ENCODE measurements at regions not wholly inside any gene's neighbourhood (a gene's known extent, or its start where the extent isn't known, plus 50 kb on each side); places are given as distances from the start of the nearest gene placed in this dataset.

DNA sequence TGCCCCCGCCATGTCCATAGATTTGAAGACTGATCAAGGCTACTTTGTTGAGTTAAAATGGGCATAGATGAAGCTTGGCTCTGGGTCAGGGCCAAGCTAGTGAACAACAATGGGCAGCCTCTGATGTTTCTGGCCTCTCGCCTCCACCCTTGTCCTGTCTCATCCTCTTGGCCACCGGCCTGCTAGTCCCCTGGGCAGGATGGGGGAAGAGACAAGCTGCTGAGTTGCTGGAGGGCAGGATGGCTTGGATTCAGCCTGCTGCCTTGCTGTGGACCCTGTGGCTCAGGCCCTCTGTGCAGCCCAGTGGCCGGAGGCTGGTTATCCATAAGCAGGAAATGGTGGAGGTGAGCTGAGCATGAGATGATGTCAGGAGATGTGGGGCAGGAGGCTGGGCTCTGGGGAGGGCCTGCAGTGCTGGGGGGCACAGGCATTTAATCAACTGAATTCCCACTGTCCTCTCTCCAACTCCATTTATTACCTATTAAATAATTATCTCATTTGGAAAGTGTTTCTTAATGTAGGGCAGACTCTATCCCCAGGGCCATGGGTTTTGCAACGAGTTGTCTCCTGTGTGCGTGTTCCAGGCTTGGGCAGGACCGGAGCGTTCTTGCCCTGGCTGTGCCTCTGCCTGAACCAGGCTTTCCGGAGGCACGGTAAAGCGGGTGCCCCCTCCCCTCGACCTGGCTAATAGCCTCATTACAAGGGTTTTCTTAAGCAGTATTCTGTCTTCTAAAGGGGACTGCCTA is 122.9 kb downstream of the GLI2 start:
- Histone ChIP-seq H3K4me3 (no peak overlapping the region), H3K27ac (replicated peaks) (no peak overlapping the region), H3K4me1 (no peaks in the 10 kb centered on the region), H3K27me3 (ENCODE audit: low read depth) (peaks cover 6% of the 10 kb centered on the region), H3K36me3 (no peaks in the 10 kb centered on the region), H3K9me3 (replicated peaks) (no peaks in the 10 kb centered on the region)
- intact Hi-C loops (cut with micrococcal nuclease), result no loop called here
- DNase-seq, result no peak
- TF ChIP-seq, protein P1, sequence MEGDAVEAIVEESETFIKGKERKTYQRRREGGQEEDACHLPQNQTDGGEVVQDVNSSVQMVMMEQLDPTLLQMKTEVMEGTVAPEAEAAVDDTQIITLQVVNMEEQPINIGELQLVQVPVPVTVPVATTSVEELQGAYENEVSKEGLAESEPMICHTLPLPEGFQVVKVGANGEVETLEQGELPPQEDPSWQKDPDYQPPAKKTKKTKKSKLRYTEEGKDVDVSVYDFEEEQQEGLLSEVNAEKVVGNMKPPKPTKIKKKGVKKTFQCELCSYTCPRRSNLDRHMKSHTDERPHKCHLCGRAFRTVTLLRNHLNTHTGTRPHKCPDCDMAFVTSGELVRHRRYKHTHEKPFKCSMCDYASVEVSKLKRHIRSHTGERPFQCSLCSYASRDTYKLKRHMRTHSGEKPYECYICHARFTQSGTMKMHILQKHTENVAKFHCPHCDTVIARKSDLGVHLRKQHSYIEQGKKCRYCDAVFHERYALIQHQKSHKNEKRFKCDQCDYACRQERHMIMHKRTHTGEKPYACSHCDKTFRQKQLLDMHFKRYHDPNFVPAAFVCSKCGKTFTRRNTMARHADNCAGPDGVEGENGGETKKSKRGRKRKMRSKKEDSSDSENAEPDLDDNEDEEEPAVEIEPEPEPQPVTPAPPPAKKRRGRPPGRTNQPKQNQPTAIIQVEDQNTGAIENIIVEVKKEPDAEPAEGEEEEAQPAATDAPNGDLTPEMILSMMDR (IDR thresholded peaks at IDR 0.05; ENCODE audit: borderline replicate concordance), result no peak

DNA sequence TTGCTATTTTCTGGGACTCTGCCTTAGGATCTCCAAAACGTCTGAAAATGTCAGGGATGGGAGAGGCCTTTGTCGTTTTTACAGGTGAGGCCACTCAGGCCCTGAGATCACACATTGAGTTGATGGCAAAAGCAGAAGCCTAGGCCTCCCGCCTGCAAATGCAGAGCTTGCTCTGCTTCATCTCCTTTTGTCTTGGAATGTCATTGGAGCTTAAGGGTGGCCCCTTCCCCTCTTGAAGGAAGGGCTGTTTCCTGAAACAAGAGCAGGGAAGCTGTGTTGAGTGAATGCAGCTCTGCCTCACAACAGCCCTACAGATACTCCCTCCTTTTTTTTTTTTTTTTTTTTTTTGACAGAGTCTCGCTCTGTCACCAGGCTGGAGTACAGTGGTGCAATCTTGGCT is 123.5 kb downstream of the GLI2 start:
- no peaks in the 10 kb centered on the region for H3K36me3 ChIP-seq
- DNase-seq, result no peak
- H3K27ac ChIP-seq (replicated peaks), result no peak overlapping the region
- H3K9me3 ChIP-seq (replicated peaks), result no peaks in the 10 kb centered on the region
- no peaks in the 10 kb centered on the region for H3K4me1 ChIP-seq
- no peak overlapping the region for H3K4me3 ChIP-seq
- H3K27me3 ChIP-seq (ENCODE audit: low read depth), result peaks cover 6% of the 10 kb centered on the region
- intact Hi-C loops (cut with micrococcal nuclease), result no loop called here
- TF ChIP-seq, protein P1 (IDR thresholded peaks at IDR 0.05; ENCODE audit: borderline replicate concordance), result no peak

DNA sequence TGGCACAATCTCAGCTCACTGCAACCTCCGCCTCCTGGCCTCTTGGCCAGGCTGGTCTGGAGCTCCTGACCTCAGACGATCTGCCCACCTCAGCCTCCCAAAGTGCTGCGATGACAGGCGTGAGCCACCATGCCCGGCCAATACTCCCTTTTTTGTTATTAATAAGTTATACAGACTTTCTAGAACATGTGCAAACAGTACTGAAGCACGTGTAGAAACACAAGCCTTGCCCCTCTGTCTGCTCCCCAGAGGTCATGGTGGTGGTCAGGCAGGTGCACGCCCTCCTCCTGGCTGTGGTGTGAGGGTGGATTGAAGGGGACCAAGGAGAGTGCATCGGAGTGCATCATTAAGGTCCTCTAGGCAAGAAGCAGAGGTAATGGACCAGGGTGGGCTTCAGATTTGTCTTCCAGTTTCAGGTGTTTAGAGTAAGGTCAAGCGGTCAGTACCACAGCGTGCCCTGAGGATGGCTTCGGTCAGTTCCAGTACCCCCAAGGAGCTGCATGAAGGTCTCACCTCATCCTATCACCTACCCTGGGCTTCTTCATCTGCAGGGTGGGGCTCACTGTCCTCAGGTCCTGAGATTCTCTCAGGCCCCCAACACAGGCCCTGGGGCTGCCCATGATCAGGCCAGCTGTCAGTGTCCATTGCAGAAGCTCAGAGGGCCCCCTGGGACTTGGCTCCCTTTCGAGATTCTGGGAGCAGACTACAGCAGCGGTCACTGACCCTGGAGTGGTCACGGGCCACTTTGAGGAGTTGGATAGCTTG is 124.3 kb downstream of the GLI2 start:
- no peaks in the 10 kb centered on the region for H3K9me3 ChIP-seq (replicated peaks)
- DNase-seq, result no peak
- no peaks in the 10 kb centered on the region for H3K36me3 ChIP-seq
- H3K4me1 ChIP-seq, result no peaks in the 10 kb centered on the region
- TF ChIP-seq, protein P1 (IDR thresholded peaks at IDR 0.05; ENCODE audit: borderline replicate concordance), result no peak
- H3K4me3 ChIP-seq, result no peak overlapping the region
- no peak overlapping the region for H3K27ac ChIP-seq (replicated peaks)
- intact Hi-C loops (cut with micrococcal nuclease), result no loop called here
- H3K27me3 ChIP-seq (ENCODE audit: low read depth), result peaks cover 12% of the 10 kb centered on the region

DNA sequence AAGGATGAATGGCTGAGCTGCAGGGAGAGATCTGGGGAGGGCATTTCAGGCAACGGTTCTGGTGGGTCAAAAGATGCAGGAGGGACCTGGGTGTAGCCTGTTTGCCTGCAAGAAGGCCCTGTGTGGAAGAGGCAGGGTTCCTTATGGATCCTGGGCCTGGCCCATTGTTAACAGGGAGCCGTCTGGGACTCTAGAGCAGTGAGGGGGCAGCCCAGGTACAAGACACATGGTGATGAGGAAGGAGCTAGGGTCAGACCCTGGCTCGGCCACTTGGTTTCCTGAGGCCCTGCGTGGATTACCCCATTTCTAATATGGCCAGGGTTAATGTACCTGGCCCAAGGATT is 124.9 kb downstream of the GLI2 start:
- no peak overlapping the region for H3K4me3 ChIP-seq
- no peak overlapping the region for H3K27ac ChIP-seq (replicated peaks)
- H3K36me3 ChIP-seq, result no peaks in the 10 kb centered on the region
- no peak for DNase-seq
- no peaks in the 10 kb centered on the region for H3K9me3 ChIP-seq (replicated peaks)
- intact Hi-C loops (cut with micrococcal nuclease), result no loop called here
- TF ChIP-seq, protein P1 (IDR thresholded peaks at IDR 0.05; ENCODE audit: borderline replicate concordance), result no peak
- H3K27me3 ChIP-seq (ENCODE audit: low read depth), result peaks cover 18% of the 10 kb centered on the region
- H3K4me1 ChIP-seq, result no peaks in the 10 kb centered on the region

DNA sequence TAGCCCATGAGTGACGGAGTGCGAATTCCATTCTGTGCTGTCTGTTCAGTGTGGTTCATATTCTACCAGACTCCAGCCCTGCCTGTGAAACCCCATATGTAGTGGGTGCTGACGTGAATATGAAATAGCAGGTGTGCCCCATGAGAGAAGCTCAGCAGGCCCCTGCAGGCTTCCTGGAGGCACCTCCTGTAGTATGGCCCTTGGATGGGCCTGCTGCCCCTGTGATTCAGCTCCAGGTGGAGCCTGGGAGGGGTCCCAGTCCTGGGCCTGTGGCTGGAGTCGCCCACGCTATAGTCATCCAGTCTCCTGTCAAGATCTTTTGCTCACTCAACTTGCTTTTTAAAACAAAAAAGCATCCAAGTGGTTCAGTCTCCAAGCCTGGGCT is 125.5 kb downstream of the GLI2 start:
- intact Hi-C loops (cut with micrococcal nuclease), result no loop called here
- Histone ChIP-seq H3K27ac (replicated peaks) (no peak overlapping the region), H3K4me3 (no peak overlapping the region), H3K27me3 (ENCODE audit: low read depth) (peaks cover 24% of the 10 kb centered on the region), H3K36me3 (no peaks in the 10 kb centered on the region), H3K4me1 (no peaks in the 10 kb centered on the region), H3K9me3 (replicated peaks) (no peaks in the 10 kb centered on the region)
- no peak for DNase-seq
- TF ChIP-seq, protein P1 (IDR thresholded peaks at IDR 0.05; ENCODE audit: borderline replicate concordance), result no peak

Measured in left ventricle myocardium inferior (tissue), 1 donor.